ENCODE measurements at regions not wholly inside any gene's neighbourhood (a gene's known extent, or its start where the extent isn't known, plus 50 kb on each side); places are given as distances from the start of the nearest gene placed in this dataset.

DNA sequence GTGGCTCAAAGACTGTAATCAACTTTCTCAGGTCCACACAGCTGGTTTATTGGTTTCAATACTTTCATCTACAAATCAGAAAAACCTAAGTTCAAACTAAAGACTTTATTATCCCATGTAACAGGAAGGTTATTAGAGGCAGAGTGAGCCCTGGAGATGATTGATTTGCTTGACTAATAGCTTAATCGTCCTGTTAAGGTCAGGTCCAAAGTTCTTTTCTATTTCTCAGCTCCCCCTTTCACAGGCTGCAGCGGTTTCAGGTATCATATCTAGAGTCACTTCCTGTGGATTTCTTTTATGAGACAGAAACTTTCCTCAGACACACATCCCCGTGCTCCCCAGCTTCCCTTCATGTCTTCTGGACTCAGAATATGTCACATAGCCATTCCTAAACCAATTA lies 166.4 kb downstream of the PRELID2 start:
- Histone ChIP-seq H3K9me2 (ENCODE audit: insufficient read depth) (no peaks in the 10 kb centered on the region), H3K4me1 (ENCODE audit: insufficient read depth) (no peaks in the 10 kb centered on the region), H4K20me1 (replicated peaks; ENCODE audit: insufficient read depth) (no peaks in the 10 kb centered on the region), H2AFZ (no peak overlapping the region), H3K36me3 (ENCODE audit: insufficient read depth) (no peaks in the 10 kb centered on the region), H3K27ac (ENCODE audit: low read depth) (no peak overlapping the region), H3K4me3 (no peak overlapping the region), H3K79me2 (replicated peaks; ENCODE audit: insufficient read depth) (no peaks in the 10 kb centered on the region), H3F3A (replicated peaks; ENCODE audit: low read depth) (no peaks in the 10 kb centered on the region), H3K4me2 (no peak overlapping the region), H3K27me3 (ENCODE audit: insufficient read depth) (no peaks in the 10 kb centered on the region)
- Mint-ChIP-seq H3K27me3 (ENCODE audit: insufficient read depth, low read depth, poor library complexity) (no peaks in the 10 kb centered on the region), H3K9me3 (no peaks in the 10 kb centered on the region), H3K36me3 (ENCODE audit: low read depth) (no peaks in the 10 kb centered on the region), H3K4me3 (no peak overlapping the region), H3K27ac (no peak overlapping the region), H3K4me1 (peaks cover 5% of the 10 kb centered on the region; the same call in 2 of the 3 replicates)
- TF ChIP-seq, protein P1, sequence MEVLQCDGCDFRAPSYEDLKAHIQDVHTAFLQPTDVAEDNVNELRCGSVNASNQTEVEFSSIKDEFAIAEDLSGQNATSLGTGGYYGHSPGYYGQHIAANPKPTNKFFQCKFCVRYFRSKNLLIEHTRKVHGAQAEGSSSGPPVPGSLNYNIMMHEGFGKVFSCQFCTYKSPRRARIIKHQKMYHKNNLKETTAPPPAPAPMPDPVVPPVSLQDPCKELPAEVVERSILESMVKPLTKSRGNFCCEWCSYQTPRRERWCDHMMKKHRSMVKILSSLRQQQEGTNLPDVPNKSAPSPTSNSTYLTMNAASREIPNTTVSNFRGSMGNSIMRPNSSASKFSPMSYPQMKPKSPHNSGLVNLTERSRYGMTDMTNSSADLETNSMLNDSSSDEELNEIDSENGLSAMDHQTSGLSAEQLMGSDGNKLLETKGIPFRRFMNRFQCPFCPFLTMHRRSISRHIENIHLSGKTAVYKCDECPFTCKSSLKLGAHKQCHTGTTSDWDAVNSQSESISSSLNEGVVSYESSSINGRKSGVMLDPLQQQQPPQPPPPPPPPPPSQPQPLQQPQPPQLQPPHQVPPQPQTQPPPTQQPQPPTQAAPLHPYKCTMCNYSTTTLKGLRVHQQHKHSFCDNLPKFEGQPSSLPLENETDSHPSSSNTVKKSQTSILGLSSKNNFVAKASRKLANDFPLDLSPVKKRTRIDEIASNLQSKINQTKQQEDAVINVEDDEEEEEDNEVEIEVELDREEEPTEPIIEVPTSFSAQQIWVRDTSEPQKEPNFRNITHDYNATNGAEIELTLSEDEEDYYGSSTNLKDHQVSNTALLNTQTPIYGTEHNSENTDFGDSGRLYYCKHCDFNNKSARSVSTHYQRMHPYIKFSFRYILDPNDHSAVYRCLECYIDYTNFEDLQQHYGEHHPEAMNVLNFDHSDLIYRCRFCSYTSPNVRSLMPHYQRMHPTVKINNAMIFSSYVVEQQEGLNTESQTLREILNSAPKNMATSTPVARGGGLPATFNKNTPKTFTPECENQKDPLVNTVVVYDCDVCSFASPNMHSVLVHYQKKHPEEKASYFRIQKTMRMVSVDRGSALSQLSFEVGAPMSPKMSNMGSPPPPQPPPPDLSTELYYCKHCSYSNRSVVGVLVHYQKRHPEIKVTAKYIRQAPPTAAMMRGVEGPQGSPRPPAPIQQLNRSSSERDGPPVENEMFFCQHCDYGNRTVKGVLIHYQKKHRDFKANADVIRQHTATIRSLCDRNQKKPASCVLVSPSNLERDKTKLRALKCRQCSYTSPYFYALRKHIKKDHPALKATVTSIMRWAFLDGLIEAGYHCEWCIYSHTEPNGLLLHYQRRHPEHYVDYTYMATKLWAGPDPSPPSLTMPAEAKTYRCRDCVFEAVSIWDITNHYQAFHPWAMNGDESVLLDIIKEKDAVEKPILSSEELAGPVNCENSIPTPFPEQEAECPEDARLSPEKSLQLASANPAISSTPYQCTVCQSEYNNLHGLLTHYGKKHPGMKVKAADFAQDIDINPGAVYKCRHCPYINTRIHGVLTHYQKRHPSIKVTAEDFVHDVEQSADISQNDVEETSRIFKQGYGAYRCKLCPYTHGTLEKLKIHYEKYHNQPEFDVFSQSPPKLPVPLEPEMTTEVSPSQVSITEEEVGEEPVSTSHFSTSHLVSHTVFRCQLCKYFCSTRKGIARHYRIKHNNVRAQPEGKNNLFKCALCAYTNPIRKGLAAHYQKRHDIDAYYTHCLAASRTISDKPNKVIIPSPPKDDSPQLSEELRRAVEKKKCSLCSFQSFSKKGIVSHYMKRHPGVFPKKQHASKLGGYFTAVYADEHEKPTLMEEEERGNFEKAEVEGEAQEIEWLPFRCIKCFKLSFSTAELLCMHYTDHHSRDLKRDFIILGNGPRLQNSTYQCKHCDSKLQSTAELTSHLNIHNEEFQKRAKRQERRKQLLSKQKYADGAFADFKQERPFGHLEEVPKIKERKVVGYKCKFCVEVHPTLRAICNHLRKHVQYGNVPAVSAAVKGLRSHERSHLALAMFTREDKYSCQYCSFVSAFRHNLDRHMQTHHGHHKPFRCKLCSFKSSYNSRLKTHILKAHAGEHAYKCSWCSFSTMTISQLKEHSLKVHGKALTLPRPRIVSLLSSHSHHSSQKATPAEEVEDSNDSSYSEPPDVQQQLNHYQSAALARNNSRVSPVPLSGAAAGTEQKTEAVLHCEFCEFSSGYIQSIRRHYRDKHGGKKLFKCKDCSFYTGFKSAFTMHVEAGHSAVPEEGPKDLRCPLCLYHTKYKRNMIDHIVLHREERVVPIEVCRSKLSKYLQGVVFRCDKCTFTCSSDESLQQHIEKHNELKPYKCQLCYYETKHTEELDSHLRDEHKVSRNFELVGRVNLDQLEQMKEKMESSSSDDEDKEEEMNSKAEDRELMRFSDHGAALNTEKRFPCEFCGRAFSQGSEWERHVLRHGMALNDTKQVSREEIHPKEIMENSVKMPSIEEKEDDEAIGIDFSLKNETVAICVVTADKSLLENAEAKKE (CRISPR knock-in tag; IDR thresholded peaks at IDR 0.05) = no peak
- no peak for TF ChIP-seq JUNB (IDR thresholded peaks at IDR 0.05; ENCODE audit: unreplicated experiment)
- TF ChIP-seq, protein P2, sequence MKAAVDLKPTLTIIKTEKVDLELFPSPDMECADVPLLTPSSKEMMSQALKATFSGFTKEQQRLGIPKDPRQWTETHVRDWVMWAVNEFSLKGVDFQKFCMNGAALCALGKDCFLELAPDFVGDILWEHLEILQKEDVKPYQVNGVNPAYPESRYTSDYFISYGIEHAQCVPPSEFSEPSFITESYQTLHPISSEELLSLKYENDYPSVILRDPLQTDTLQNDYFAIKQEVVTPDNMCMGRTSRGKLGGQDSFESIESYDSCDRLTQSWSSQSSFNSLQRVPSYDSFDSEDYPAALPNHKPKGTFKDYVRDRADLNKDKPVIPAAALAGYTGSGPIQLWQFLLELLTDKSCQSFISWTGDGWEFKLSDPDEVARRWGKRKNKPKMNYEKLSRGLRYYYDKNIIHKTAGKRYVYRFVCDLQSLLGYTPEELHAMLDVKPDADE (IDR thresholded peaks at IDR 0.05) = no peak
- TF ChIP-seq CREB1 (CRISPR knock-in tag; IDR thresholded peaks at IDR 0.05; ENCODE audit: low read depth) = no peak
- no peak for TF ChIP-seq ZNF331 (CRISPR knock-in tag; IDR thresholded peaks at IDR 0.05; ENCODE audit: low read depth)
- TF ChIP-seq, protein P3, sequence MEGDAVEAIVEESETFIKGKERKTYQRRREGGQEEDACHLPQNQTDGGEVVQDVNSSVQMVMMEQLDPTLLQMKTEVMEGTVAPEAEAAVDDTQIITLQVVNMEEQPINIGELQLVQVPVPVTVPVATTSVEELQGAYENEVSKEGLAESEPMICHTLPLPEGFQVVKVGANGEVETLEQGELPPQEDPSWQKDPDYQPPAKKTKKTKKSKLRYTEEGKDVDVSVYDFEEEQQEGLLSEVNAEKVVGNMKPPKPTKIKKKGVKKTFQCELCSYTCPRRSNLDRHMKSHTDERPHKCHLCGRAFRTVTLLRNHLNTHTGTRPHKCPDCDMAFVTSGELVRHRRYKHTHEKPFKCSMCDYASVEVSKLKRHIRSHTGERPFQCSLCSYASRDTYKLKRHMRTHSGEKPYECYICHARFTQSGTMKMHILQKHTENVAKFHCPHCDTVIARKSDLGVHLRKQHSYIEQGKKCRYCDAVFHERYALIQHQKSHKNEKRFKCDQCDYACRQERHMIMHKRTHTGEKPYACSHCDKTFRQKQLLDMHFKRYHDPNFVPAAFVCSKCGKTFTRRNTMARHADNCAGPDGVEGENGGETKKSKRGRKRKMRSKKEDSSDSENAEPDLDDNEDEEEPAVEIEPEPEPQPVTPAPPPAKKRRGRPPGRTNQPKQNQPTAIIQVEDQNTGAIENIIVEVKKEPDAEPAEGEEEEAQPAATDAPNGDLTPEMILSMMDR (conservative IDR thresholded peaks at IDR 0.05; ENCODE audit: low read depth in 2 of 2) = no peak
- TF ChIP-seq STAT1 (IDR thresholded peaks at IDR 0.05; ENCODE audit: unreplicated experiment) = no peak
- no peak for TF ChIP-seq EZH2phosphoT487 (IDR thresholded peaks at IDR 0.05; ENCODE audit: unreplicated experiment)
- TF ChIP-seq NANOG (IDR thresholded peaks at IDR 0.05; ENCODE audit: borderline replicate concordance) = no peak
- no peak for TF ChIP-seq REST (IDR thresholded peaks at IDR 0.05; ENCODE audit: unreplicated experiment)
- ATAC-seq (no peak), DNase-seq (ENCODE audit: low spot score) (no peak)

Data from GM23338 (cell line).